IMR-90 (cell line): ENCODE measurements at regions not wholly inside any gene's neighbourhood (a gene's known extent, or its start where the extent isn't known, plus 50 kb on each side); places are given as distances from the start of the nearest gene placed in this dataset.

Experiments
- ATAC-seq: fragments of 200-7000 bp; cut with Tn5 transposase; 2 replicates; pipeline ENCODE4 v1.9.1; 2020; ENCODE audit warnings: low read depth, mild to moderate bottlenecking, moderate library complexity
- BruUV-seq: library from RNA; stranded (reverse); fragments of 400-500 nt; replicated peaks from 2 replicates; lab custom pipeline; 2021; lab: Mats Ljungman, UMichigan
- CTCF ChIA-PET: fragments of 300-600 bp; formaldehyde crosslinking; extraction: SDS; loops from one replicate; lab custom pipeline; 2021; ENCODE audit warnings: antibody characterized with exemption; lab: Yijun Ruan, JAX
- POLR2A ChIA-PET: fragments of 300-600 bp; sonication (Branson Sonifier 250); formaldehyde crosslinking; loops from one replicate; lab custom pipeline; 2022; ENCODE audit warnings: antibody characterized with exemption; ENCODE audit not compliant: unreplicated experiment; lab: Charles Lee
- DNase-seq: peaks from one replicate; pipeline ENCODE4 v3.0.0; 2013
- H2AFZ ChIP-seq: replicated peaks from 2 replicates; pipeline ENCODE3; 2013; ENCODE audit warnings: low read length, mild to moderate bottlenecking; ENCODE audit not compliant: poor library complexity
- H2AK5ac ChIP-seq: 2 replicates; pipeline ENCODE4 v1.6.1; 2013; ENCODE audit warnings: low read depth, low read length, inconsistent platforms
- H2AK9ac ChIP-seq: replicated peaks from 2 replicates; pipeline ENCODE3; 2013; ENCODE audit warnings: mild to moderate bottlenecking, low read depth, low read length, moderate library complexity; ENCODE audit not compliant: poor library complexity
- H2BK120ac ChIP-seq: 2 replicates; pipeline ENCODE4 v1.6.1; 2013; ENCODE audit warnings: low read depth, low read length, inconsistent platforms
- H2BK15ac ChIP-seq: 3 replicates; pipeline ENCODE4 v1.6.1; 2013; ENCODE audit warnings: low read depth, low read length, inconsistent platforms
- H2BK20ac ChIP-seq: 2 replicates; pipeline ENCODE4 v1.6.1; 2013; ENCODE audit warnings: low read depth, mild to moderate bottlenecking, inconsistent platforms, low read length, moderate library complexity
- H2BK5ac ChIP-seq: 2 replicates; pipeline ENCODE4 v1.6.1; 2013; ENCODE audit warnings: mild to moderate bottlenecking, low read depth, low read length, inconsistent platforms; ENCODE audit not compliant: poor library complexity, severe bottlenecking
- H3K14ac ChIP-seq: replicated peaks from 2 replicates; pipeline ENCODE4 v1.6.1; 2013; ENCODE audit warnings: low read depth, low read length, inconsistent platforms
- H3K18ac ChIP-seq: 2 replicates; pipeline ENCODE4 v1.6.1; 2013; ENCODE audit warnings: low read depth, low read length, control low read depth
- H3K23ac ChIP-seq: 2 replicates; pipeline ENCODE4 v1.6.1; 2013; ENCODE audit warnings: low read depth, low read length, inconsistent platforms
- H3K27ac ChIP-seq: 2 replicates; pipeline ENCODE4 v1.5.1; 2013; ENCODE audit warnings: mild to moderate bottlenecking, control low read depth, low read length; ENCODE audit not compliant: insufficient read depth
- H3K27me3 ChIP-seq: 2 replicates; pipeline ENCODE4 v1.6.1; 2013; ENCODE audit warnings: low read length; ENCODE audit not compliant: control insufficient read depth, insufficient read depth
- H3K36me3 ChIP-seq: 2 replicates; pipeline ENCODE4 v1.6.1; 2013; ENCODE audit warnings: low read length, mixed read lengths; ENCODE audit not compliant: control insufficient read depth, insufficient read depth
- H3K4ac ChIP-seq: 2 replicates; pipeline ENCODE4 v1.6.1; 2013; ENCODE audit warnings: low read depth, low read length, inconsistent platforms
- H3K4me1 ChIP-seq: 2 replicates; pipeline ENCODE4 v1.6.1; 2013; ENCODE audit warnings: low read length, mixed read lengths; ENCODE audit not compliant: control insufficient read depth, insufficient read depth
- H3K4me2 ChIP-seq: 2 replicates; pipeline ENCODE4 v1.6.1; 2013; ENCODE audit warnings: low read depth, mild to moderate bottlenecking, control low read depth, low read length, moderate library complexity
- H3K4me3 ChIP-seq: 2 replicates; pipeline ENCODE4 v1.5.1; 2013; ENCODE audit warnings: low read depth, mild to moderate bottlenecking, control low read depth, low read length, moderate library complexity; ENCODE audit not compliant: insufficient read depth
- H3K56ac ChIP-seq: 2 replicates; pipeline ENCODE4 v1.6.1; 2013; ENCODE audit warnings: low read length, inconsistent platforms; ENCODE audit not compliant: insufficient read depth; ENCODE audit errors: extremely low read depth
- H3K79me1 ChIP-seq, 2 experiments: 2 replicates each; pipeline ENCODE4 v1.6.1; 2013; ENCODE audit warnings: low read length in 2 of 2, inconsistent platforms in 1 of 2, low read depth in 1 of 2
- H3K9ac ChIP-seq: 2 replicates; pipeline ENCODE4 v1.6.1; 2013; ENCODE audit warnings: low read depth, low read length, control low read depth
- H3K9me1 ChIP-seq: 2 replicates; pipeline ENCODE4 v1.6.1; 2013; ENCODE audit warnings: low read length, inconsistent platforms; ENCODE audit not compliant: insufficient read depth
- H3K9me3 ChIP-seq: 2 replicates; pipeline ENCODE4 v1.6.1; 2013; ENCODE audit warnings: low read length; ENCODE audit not compliant: control insufficient read depth, insufficient read depth
- H4K20me1 ChIP-seq: 2 replicates; pipeline ENCODE4 v1.6.1; 2013; ENCODE audit warnings: low read length, inconsistent platforms; ENCODE audit not compliant: insufficient read depth
- H4K5ac ChIP-seq: 2 replicates; pipeline ENCODE4 v1.6.1; 2013; ENCODE audit warnings: mild to moderate bottlenecking, low read depth, low read length, control low read depth
- H4K8ac ChIP-seq, 2 experiments: 2 replicates each; pipeline ENCODE4 v1.6.1; 2013; ENCODE audit warnings: low read depth in 2 of 2, low read length in 2 of 2, control low read depth in 1 of 2, inconsistent platforms in 1 of 2
- H4K91ac ChIP-seq: 2 replicates; pipeline ENCODE4 v1.6.1; 2013; ENCODE audit warnings: low read depth, low read length, inconsistent platforms; ENCODE audit not compliant: insufficient read depth
- CEBPB ChIP-seq: IDR thresholded peaks from 2 replicates; pipeline ENCODE4 v1.6.1; 2012; ENCODE audit warnings: low read depth, low read length, improper control_type of control experiment
- CTCF ChIP-seq: conservative IDR thresholded peaks from 2 replicates; pipeline ENCODE4 v1.5.1; 2012; ENCODE audit warnings: mild to moderate bottlenecking, low read depth, low read length, improper control_type of control experiment
- MAFK ChIP-seq: IDR thresholded peaks from 2 replicates; pipeline ENCODE4 v1.6.1; 2012; ENCODE audit warnings: low read depth, low read length, improper control_type of control experiment
- MXI1 ChIP-seq: IDR thresholded peaks from 2 replicates; pipeline ENCODE4 v1.6.1; 2012; ENCODE audit warnings: low read depth, mild to moderate bottlenecking, low read length, moderate library complexity, borderline replicate concordance
- RFX5 ChIP-seq: IDR thresholded peaks from 2 replicates; pipeline ENCODE4 v1.8.0; 2012; ENCODE audit warnings: low read depth, mild to moderate bottlenecking, low read length, moderate library complexity
- SMC3 ChIP-seq: fragments of 150-350 bp; IDR thresholded peaks from 2 replicates; pipeline ENCODE4 v1.6.1; 2016; ENCODE audit warnings: low read depth, mild to moderate bottlenecking, antibody characterized with exemption, low read length, moderate library complexity
- WGBS, 2 experiments: methylation state at CpG; one replicate each; pipeline versions ENCODE4 v1.1.5 to v1.1.7; 2013; ENCODE audit warnings: missing lambda C conversion rate in 2 of 2; ENCODE audit not compliant: insufficient read length in 1 of 2; ENCODE audit errors: extremely low coverage in 2 of 2; 5-methylcytosine and 5-hydroxymethylcytosine counted together
- dilution Hi-C: fragments of 300-500 bp; cut with HindIII; formaldehyde crosslinking; loops from one replicate; pipeline ENCODE4 v1.14.3; 2018; ENCODE audit warnings: low sequenced_read_pairs; ENCODE audit not compliant: unreplicated experiment
- in situ Hi-C: fragments of 300-500 bp; cut with MboI; formaldehyde crosslinking; loops from 3 replicates; pipeline ENCODE4 v1.14.3; 2019; ENCODE audit warnings: low sequenced_read_pairs, inconsistent platforms, mixed read lengths
- intact Hi-C: fragments of 100-400 bp; cut with micrococcal nuclease; formaldehyde crosslinking; loops from 2 replicates; pipeline ENCODE4 v1.10.0; 2022

- TF ChIP-seq CEBPB (no peak), RFX5 (no peak), SMC3 (no peak), MAFK (no peak), CTCF (no peak), MXI1 (no peak)
- CTCF ChIA-PET = no interaction called here
Measured at GRCh38 chr9:81195206-81195605, 494.1 kb downstream of the TLE1 start.

More at GRCh38 chr9:81195206-81195605, 494.1 kb downstream of the TLE1 start:
- Histone ChIP-seq H3K4ac (no peak overlapping the region), H2AK5ac (no peak overlapping the region), H3K14ac (no peak overlapping the region), H3K36me3 (no peaks in the 10 kb centered on the region), H2AFZ (no peak overlapping the region), H3K9me3 (peaks cover 4% of the 10 kb centered on the region), H3K18ac (no peak overlapping the region), H3K9ac (no peak overlapping the region), H4K5ac (no peak overlapping the region), H2BK120ac (no peak overlapping the region), H3K27me3 (no peaks in the 10 kb centered on the region), H3K23ac (no peak overlapping the region), H3K4me3 (no peak overlapping the region), H2AK9ac (no peak overlapping the region), H3K79me1 (no peaks in the 10 kb centered on the region), H4K20me1 (no peaks in the 10 kb centered on the region), H3K4me1 (no peaks in the 10 kb centered on the region), H2BK5ac (no peak overlapping the region), H2BK15ac (no peak overlapping the region), H4K91ac (no peak overlapping the region), H4K8ac (no peak overlapping the region), H2BK20ac (no peak overlapping the region), H3K9me1 (no peaks in the 10 kb centered on the region), H3K56ac (no peak overlapping the region), H3K4me2 (no peak overlapping the region), H3K27ac (no peak overlapping the region)
- no TSS peak for BruUV-seq
- POLR2A ChIA-PET = no interaction called here
- in situ Hi-C loops (no loop called here), intact Hi-C loops (no loop called here), dilution Hi-C loops (no loop called here)
- WGBS, 2 experiments = no CpG with 5 or more reads among the region's 4 CpGs
- DNase-seq = no peak
- no peak for ATAC-seq
